Muscle of leg (tissue), 3 donors: ENCODE measurements at regions not wholly inside any gene's neighbourhood (a gene's known extent, or its start where the extent isn't known, plus 50 kb on each side); places are given as distances from the start of the nearest gene placed in this dataset.

Source experiments
- DNase-seq: peaks from one replicate; pipeline ENCODE4 v3.0.0; 2013
- H3K27ac ChIP-seq: one replicate; pipeline ENCODE4 v1.5.1; 2013; ENCODE audit warnings: mild to moderate bottlenecking, low read length, control low read depth
- H3K27me3 ChIP-seq: one replicate; pipeline ENCODE4 v1.6.1; 2013; ENCODE audit warnings: low read length; ENCODE audit not compliant: control insufficient read depth, insufficient read depth
- H3K36me3 ChIP-seq: one replicate; pipeline ENCODE4 v1.6.1; 2013; ENCODE audit warnings: low read length; ENCODE audit not compliant: control insufficient read depth, insufficient read depth
- H3K4me1 ChIP-seq: one replicate; pipeline ENCODE4 v1.6.1; 2013; ENCODE audit warnings: low read length; ENCODE audit not compliant: control insufficient read depth, insufficient read depth
- H3K4me3 ChIP-seq: one replicate; pipeline ENCODE4 v1.5.1; 2013; ENCODE audit warnings: low read length, control low read depth
- H3K9me3 ChIP-seq: replicated peaks from 2 replicates; pipeline ENCODE4 v1.6.1; 2013; ENCODE audit warnings: low read depth, low read length; ENCODE audit not compliant: control insufficient read depth
- WGBS: methylation state at CpG from one replicate; pipeline ENCODE4 v1.1.5; 2013; ENCODE audit warnings: missing lambda C conversion rate; ENCODE audit not compliant: insufficient coverage; 5-methylcytosine and 5-hydroxymethylcytosine counted together

DNA sequence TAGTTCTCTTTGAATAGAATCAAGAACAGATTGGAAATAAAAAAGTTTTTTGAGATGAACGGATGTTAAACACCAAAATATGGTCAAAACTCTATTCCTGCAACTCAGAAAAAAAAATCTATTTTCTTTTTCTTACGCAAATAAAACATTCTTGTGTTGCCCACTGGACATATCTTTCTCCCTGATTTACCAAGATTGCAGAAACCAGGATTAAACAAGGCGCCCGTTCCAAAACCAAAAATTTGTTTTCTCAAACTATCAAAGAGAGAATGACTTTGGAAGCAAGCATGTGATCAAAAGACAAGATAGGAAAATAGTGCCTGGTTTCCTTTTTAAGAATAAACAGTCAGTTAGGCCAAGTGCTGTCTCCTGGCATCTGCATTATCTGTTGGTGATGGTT, 273.1 kb downstream of the CLIC5 start:
- no peak overlapping the region for H3K27ac ChIP-seq
- no peak for DNase-seq
- H3K27me3 ChIP-seq, result no peaks in the 10 kb centered on the region
- WGBS, result 80% methylated on average over 1 of the region's 4 CpGs
- no peak overlapping the region for H3K4me3 ChIP-seq
- no peaks in the 10 kb centered on the region for H3K36me3 ChIP-seq
- peaks cover under 1% of the 10 kb centered on the region for H3K9me3 ChIP-seq
- H3K4me1 ChIP-seq, result peaks cover 17% of the 10 kb centered on the region

DNA sequence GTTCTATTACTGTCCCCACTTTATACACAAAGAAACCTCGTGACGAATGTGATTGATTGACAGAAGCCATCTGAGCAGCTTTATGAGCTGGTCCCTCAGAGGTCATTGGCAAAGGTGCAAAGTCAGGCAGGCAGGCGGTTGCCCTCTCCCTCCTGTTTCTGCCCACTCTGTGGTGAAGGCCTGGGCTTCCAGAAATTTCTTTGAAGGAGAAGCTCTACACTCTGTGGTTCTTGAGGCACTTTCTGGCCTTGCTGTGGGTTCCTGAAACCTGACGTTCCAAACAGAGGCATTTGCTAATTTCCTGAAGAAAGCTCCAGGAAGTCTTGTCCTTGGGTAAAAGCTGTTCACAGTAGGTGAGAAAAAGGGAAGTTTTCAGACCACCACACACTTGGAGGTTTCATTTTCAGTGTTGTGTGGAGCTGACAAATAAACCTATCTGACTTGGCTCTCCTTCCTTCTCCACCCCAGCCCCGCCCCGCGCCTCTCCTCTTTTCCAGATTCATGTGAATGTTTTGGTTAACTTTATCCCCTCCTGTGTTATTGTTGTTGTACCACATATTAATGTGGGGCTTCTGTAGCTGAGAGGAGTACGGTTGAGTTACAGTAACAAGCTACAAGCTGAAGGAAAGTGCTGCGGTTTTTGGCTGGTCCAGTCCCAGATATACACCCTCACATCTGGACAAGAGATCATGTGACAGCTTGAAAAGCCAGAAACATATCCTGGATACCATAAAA, 274.1 kb downstream of the CLIC5 start:
- 72% methylated on average over 3 of the region's 9 CpGs for WGBS
- Histone ChIP-seq H3K27me3 (no peaks in the 10 kb centered on the region), H3K36me3 (no peaks in the 10 kb centered on the region), H3K27ac (peak overlapping the region; percentile 60), H3K9me3 (no peaks in the 10 kb centered on the region), H3K4me1 (peaks cover 17% of the 10 kb centered on the region), H3K4me3 (no peak overlapping the region)
- peak; percentile 90 for DNase-seq

DNA sequence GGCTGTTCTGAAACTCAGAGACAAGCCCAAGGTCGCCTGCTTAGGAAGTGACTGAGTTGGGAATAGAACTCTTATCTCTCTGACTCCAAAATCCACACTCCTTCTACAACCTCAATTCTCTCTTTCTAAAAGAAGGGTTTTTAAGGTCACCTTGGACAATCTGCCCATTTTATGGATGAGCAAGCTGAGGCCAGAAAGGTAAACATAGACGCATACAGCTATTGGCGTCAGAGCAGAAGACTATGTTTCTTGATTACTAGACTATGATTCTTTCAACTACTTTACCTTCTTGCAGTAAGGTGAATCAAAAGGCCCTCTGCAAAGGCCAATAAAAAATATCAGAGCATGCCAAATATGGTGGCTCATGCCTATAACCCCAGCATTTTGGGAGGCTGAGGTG, 276.6 kb downstream of the CLIC5 start:
- H3K36me3 ChIP-seq, result no peaks in the 10 kb centered on the region
- H3K4me3 ChIP-seq, result no peak overlapping the region
- H3K27me3 ChIP-seq, result no peaks in the 10 kb centered on the region
- H3K4me1 ChIP-seq, result peaks cover 17% of the 10 kb centered on the region
- no peak for DNase-seq
- no peak overlapping the region for H3K27ac ChIP-seq
- H3K9me3 ChIP-seq, result no peaks in the 10 kb centered on the region
- 100% methylated on average over 2 of the region's 3 CpGs for WGBS

DNA sequence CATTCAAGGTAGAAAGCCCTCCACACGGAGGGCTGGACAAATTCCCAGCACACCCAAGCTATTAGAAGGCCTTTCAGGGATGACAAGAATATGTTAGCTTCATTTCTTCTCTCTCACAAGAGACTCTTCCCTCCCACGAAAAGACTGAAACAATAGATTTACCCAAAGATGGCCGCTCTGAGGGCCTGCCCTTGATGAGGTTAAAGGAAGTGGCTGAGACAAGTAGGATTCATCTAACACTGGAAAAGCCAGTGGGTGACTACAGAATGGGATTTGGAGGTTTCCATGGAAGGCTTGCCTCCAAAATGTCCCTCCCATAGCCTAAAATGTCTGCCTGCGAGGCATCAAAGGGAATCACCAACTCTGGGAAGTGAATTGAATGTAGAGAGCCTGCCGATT, 277.6 kb downstream of the CLIC5 start:
- WGBS, result no CpG with 5 or more reads among the region's 5 CpGs
- DNase-seq, result no peak
- H3K4me1 ChIP-seq, result peaks cover 17% of the 10 kb centered on the region

DNA sequence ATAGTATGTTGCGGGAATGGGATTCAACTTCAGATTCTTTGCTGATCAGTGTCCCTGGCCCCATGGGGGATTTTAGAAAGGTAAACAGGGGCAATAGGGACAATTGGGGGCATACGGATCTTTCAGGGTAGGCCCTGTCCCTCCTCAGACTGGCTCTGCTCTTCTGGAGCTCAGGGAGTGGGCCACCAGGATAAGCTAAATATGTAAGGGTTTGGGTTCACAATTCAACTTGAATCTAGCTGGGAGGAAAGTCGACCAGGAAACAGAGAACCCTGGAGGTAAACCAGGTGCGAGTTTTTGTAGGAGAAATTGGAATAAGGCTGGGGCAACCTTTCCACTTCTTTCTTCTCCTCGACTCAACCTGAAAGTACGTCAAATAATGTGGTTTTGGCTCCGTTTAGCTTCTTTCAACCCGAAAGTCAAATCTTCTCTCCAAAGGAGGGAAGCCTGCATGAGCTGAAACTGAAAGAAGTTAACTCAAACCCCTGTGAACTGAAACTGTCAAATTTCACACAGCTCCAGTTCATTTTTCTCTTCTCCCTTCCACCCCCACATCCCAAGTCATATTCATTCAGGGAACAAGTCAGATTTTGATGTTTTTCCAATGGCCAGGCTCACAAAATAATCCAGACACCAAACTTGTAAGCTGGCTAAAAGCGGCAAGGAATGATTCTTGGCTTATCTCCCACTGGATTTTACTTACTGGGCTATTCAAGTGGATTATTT, 278.2 kb downstream of the CLIC5 start:
- no peaks in the 10 kb centered on the region for H3K36me3 ChIP-seq
- peaks cover 17% of the 10 kb centered on the region for H3K4me1 ChIP-seq
- H3K27ac ChIP-seq, result no peak overlapping the region
- no peak overlapping the region for H3K4me3 ChIP-seq
- DNase-seq, result peak; percentile 21
- H3K27me3 ChIP-seq, result no peaks in the 10 kb centered on the region
- no peaks in the 10 kb centered on the region for H3K9me3 ChIP-seq
- 89% methylated on average over 6 of the region's 9 CpGs for WGBS

More for the DNA sequence above, 277.6 kb downstream of the CLIC5 start:
- Histone ChIP-seq H3K27me3 (no peaks in the 10 kb centered on the region), H3K4me3 (no peak overlapping the region), H3K36me3 (no peaks in the 10 kb centered on the region), H3K9me3 (no peaks in the 10 kb centered on the region), H3K27ac (no peak overlapping the region)

DNA sequence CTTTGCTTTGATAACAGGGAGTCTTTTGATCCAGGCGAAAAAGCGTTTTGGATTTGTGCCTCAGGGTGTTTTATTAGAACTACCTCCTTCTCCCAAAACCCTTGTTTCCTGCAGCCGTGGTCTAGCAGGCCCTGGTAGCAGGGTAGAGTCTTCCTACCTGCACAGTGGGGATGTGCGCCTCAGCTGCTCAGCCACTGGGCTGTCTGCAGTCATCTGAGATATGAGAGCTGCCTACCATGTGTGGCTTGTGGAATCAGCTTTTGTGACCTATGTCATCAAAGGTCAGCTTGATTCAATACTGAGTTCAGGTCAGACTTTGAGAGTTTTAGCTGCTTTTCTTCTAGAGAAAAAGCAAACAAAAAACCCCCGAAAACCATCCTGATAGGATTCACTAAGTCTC, 279.5 kb downstream of the CLIC5 start:
- 76% methylated on average over 3 of the region's 5 CpGs for WGBS
- no peaks in the 10 kb centered on the region for H3K9me3 ChIP-seq
- H3K27me3 ChIP-seq, result no peaks in the 10 kb centered on the region
- H3K4me1 ChIP-seq, result peaks cover 5% of the 10 kb centered on the region
- no peak overlapping the region for H3K4me3 ChIP-seq
- H3K36me3 ChIP-seq, result no peaks in the 10 kb centered on the region
- DNase-seq, result no peak
- no peak overlapping the region for H3K27ac ChIP-seq

DNA sequence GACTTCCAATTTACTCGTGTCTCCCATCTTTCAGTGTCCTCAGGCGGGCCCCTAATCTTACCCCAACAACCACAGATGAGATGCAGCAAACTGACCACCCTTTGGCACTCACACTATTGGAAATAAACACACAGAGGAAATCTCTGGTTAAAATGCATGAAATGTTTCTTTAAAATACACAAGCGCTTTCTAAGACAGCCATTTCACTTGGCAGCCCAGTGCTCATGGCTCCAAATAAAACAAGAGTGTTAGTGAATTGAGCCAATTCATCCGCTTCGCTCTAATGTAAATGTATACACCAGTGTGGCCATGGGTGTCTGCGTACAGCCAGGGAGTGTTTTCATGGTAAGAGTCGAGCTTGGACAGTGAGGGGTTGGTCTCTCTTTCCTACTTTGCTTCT, 282.9 kb downstream of the CLIC5 start:
- no peak overlapping the region for H3K27ac ChIP-seq
- WGBS, result 17% methylated on average over 1 of the region's 7 CpGs
- no peaks in the 10 kb centered on the region for H3K9me3 ChIP-seq
- DNase-seq, result peak; percentile 59
- H3K4me3 ChIP-seq, result no peak overlapping the region
- no peaks in the 10 kb centered on the region for H3K27me3 ChIP-seq
- H3K36me3 ChIP-seq, result no peaks in the 10 kb centered on the region
- H3K4me1 ChIP-seq, result peaks cover 6% of the 10 kb centered on the region

DNA sequence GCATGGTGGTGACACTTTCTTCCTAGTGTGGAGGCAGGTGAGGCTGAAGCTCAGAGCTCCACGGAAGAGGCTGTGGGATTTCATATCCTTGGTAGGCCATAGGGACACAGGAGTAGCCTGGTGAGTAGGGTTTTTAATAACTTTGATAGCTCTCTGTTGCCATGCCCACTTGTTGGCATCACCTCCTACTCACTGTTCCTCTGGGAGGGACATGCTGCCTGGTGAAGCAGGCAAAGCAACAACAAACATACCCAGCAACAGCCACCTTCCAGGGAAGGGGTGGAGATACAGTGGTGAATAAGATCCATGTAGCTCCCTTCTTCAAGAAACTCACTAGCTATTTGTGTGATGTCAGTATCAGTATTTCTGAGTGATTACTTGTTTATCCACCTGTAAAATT, 285.4 kb downstream of the CLIC5 start:
- Histone ChIP-seq H3K4me1 (peaks cover 6% of the 10 kb centered on the region), H3K27me3 (no peaks in the 10 kb centered on the region), H3K36me3 (no peaks in the 10 kb centered on the region), H3K27ac (no peak overlapping the region), H3K9me3 (no peaks in the 10 kb centered on the region), H3K4me3 (no peak overlapping the region)
- WGBS, result no CpG with 5 or more reads among the region's 1 CpG
- DNase-seq, result no peak

DNA sequence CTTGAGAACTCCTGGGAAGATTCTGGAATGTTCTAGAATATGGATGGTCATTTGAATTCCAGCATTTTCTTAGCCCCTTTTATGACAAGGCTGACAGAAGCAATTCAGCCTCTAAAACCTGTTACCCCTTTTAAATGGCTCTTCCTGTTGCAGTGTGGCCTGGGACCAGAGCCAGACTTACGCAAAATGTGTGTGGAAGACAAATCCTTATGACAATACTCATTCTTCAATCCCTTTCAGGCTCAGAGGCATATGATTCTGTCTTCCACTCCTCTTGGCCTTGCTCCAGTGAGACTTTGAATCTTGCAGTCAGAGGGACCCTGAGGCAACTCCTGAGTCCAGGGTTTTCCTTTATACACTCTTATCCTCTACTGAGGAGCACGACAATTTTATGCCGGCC, 287.0 kb downstream of the CLIC5 start:
- H3K27me3 ChIP-seq, result no peaks in the 10 kb centered on the region
- H3K9me3 ChIP-seq, result no peaks in the 10 kb centered on the region
- H3K36me3 ChIP-seq, result no peaks in the 10 kb centered on the region
- H3K27ac ChIP-seq, result no peak overlapping the region
- peaks cover 6% of the 10 kb centered on the region for H3K4me1 ChIP-seq
- peak; percentile 69 for DNase-seq
- WGBS, result no CpG with 5 or more reads among the region's 3 CpGs
- no peak overlapping the region for H3K4me3 ChIP-seq

DNA sequence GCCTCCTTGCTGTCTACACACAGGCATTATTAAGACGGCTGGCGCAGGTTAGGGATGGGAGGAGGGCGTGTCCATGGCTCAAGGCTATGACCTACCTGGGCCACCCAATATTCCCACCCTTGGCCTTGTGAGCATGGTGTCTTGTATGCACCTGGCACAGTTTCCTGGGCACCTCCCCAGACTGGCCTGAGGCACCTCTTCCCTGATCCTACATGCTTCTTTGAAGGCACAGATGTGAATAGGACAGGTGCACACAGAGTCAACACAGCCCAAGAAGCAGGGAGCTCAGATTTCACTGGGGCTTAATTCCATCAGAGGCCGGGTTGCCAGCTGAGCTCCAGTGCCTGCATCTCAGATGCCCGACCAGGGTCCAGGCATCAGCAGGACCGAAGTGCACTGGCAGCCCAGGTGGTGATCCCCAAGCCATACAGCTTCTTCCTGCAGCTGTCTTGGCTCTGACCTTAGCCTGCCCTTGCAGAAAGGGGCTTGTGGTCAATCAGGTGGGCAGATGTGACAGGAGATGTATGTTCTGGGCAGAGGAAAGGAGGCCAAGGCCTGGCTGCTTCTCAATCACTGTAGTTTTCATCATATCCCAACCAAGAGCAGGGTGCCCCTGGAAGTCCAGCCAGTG, 287.7 kb downstream of the CLIC5 start:
- DNase-seq, result peak; percentile 20
- Histone ChIP-seq H3K4me1 (peaks cover 6% of the 10 kb centered on the region), H3K27ac (no peak overlapping the region), H3K36me3 (no peaks in the 10 kb centered on the region), H3K9me3 (peaks cover 3% of the 10 kb centered on the region), H3K27me3 (no peaks in the 10 kb centered on the region), H3K4me3 (no peak overlapping the region)
- 70% methylated on average over 3 of the region's 6 CpGs for WGBS
